AG09319 (cell line): ENCODE measurements at regions not wholly inside any gene's neighbourhood (a gene's known extent, or its start where the extent isn't known, plus 50 kb on each side); places are given as distances from the start of the nearest gene placed in this dataset.
"Not testable (repeated sequence)": the region's sequence is repeated elsewhere in the genome, so short reads cannot be mapped to it uniquely, and the experiment has no call there.

ENCODE experiments used
- DNase-seq: peaks from one replicate; pipeline ENCODE4 v3.0.0-alpha.2; 2010; ENCODE audit warnings: low read depth; ENCODE audit errors: extremely low read depth
- TF ChIP-seq, protein P1 (sequence below): IDR thresholded peaks from 2 replicates; pipeline ENCODE4 v1.5.1; 2011; ENCODE audit warnings: low read depth, mild to moderate bottlenecking, inconsistent platforms, low read length, moderate library complexity

GRCh38 chr18:23321996-23322395 lies 131.1 kb upstream of the RIOK3 start:
- no peak for DNase-seq
- TF ChIP-seq, protein P1, sequence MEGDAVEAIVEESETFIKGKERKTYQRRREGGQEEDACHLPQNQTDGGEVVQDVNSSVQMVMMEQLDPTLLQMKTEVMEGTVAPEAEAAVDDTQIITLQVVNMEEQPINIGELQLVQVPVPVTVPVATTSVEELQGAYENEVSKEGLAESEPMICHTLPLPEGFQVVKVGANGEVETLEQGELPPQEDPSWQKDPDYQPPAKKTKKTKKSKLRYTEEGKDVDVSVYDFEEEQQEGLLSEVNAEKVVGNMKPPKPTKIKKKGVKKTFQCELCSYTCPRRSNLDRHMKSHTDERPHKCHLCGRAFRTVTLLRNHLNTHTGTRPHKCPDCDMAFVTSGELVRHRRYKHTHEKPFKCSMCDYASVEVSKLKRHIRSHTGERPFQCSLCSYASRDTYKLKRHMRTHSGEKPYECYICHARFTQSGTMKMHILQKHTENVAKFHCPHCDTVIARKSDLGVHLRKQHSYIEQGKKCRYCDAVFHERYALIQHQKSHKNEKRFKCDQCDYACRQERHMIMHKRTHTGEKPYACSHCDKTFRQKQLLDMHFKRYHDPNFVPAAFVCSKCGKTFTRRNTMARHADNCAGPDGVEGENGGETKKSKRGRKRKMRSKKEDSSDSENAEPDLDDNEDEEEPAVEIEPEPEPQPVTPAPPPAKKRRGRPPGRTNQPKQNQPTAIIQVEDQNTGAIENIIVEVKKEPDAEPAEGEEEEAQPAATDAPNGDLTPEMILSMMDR = no peak

- TF ChIP-seq, protein P1 = no peak
- DNase-seq = no peak
Measured at GRCh38 chr18:23324056-23324811, 128.9 kb upstream of the RIOK3 start.

DNA sequence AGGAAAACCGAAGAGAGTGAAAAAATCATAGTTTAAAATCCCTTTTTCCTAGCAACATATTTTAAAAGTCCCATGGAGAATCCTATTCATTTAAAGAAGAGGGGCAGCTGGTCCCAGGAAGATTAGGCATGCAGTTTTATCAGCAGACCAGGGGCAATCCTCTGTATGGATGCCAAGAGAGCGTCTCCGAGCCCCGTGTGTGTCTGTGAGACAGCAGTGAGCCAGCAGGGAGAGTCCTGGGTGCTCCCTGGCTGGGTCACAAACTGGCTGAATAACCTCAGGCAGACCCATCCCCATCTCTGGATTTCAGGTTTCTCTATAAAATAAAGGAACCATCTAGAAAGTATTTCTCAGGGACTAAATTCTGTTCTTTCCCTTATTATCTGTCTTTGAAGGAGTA lies 128.2 kb upstream of the RIOK3 start:
- no peak for DNase-seq
- TF ChIP-seq, protein P1 = no peak

DNA sequence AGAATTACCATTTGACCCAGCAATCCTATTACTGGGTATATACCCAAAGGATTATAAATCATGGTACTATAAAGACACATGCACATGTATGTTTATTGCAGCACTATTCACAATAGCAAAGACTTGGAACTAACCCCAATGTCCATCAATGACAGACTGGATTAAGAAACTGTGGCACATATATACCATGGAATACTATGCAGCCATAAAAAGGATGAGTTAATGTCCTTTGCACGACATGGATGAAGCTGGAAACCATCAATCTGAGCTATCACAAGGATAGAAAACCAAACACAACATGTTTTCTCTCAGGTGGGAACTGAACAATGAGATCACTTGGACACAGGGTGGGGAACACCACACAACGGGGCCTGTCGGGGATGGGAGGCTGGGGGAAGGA lies 123.4 kb upstream of the RIOK3 start:
- not testable (repeated sequence) for DNase-seq

GRCh38 chr18:23330423-23330822 lies 122.7 kb upstream of the RIOK3 start:
- TF ChIP-seq, protein P1 = no peak
- no peak for DNase-seq

GRCh38 chr18:23331091-23331920 lies 121.8 kb upstream of the RIOK3 start:
- DNase-seq = no peak

DNA sequence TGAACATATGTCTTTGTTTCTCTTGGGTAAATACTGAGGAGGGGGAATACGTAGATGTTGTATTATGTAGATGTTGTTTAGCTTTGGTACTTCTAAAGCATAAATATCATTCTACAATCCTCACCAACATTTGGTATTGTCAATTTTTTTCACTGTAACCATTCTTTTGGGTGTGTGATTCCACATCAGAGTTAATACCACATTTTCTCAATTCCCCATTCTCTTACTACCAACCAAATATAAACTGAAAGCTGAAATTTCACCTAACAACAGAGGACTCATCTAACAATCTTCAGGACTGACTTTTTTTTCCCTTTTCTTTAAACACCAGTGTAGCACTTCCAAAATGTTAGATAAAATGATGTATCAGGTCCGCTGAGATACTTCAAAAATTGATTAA lies 120.7 kb upstream of the RIOK3 start:
- TF ChIP-seq, protein P1 = no peak
- no peak for DNase-seq

More at GRCh38 chr18:23331091-23331920, 121.8 kb upstream of the RIOK3 start:
- TF ChIP-seq, protein P1 = no peak
